Endothelial cell of umbilical vein (primary cell): ENCODE measurements at regions not wholly inside any gene's neighbourhood (a gene's known extent, or its start where the extent isn't known, plus 50 kb on each side); places are given as distances from the start of the nearest gene placed in this dataset.

Source experiments
- BruUV-seq: library from RNA; stranded (reverse); fragments of 400-500 nt; replicated peaks from 2 replicates; lab custom pipeline; 2021; lab: Mats Ljungman, UMichigan
- CTCF ChIA-PET: fragments of 300-600, 350-600 bp; sonication (Branson Sonifier 250); formaldehyde crosslinking; loops from one replicate; lab custom pipeline; 2021; ENCODE audit warnings: antibody characterized with exemption, inconsistent platforms; lab: Charles Lee
- POLR2A ChIA-PET: fragments of 300-600, 350-600 bp; sonication (Branson Sonifier 250); formaldehyde crosslinking; loops from one replicate; lab custom pipeline; 2021; ENCODE audit warnings: antibody characterized with exemption, inconsistent platforms; lab: Charles Lee
- DNase-seq: peaks from one replicate; pipeline ENCODE4 v3.0.0-alpha.2; 2011; ENCODE audit warnings: low read depth, low spot score
- FAIRE-seq: peaks from 2 replicates; lab custom pipeline; 2011; peaks lifted over from hg19 to GRCh38; lab: Jason Lieb, UNC
- H2AFZ ChIP-seq: 2 replicates; pipeline ENCODE4 v1.6.0; 2012; ENCODE audit warnings: low read depth, low read length, control low read depth, inconsistent platforms
- H3K27ac ChIP-seq: 2 replicates; pipeline ENCODE4 v1.5.1; 2011; ENCODE audit warnings: low read depth, mild to moderate bottlenecking, control low read depth, low read length, moderate library complexity; ENCODE audit not compliant: insufficient read depth
- H3K27me3 ChIP-seq, 2 experiments: 2 replicates each; pipeline versions ENCODE4 v1.6.0 to v1.6.1; 2011; ENCODE audit warnings: low read length in 2 of 2, mixed read lengths in 1 of 2; ENCODE audit not compliant: control insufficient read depth in 2 of 2, insufficient read depth in 2 of 2
- H3K36me3 ChIP-seq, 2 experiments: 2 replicates in 1 of 2; 3 replicates in 1 of 2; pipeline ENCODE4 v1.5.1; 2011; ENCODE audit warnings: low read length in 2 of 2, mild to moderate bottlenecking in 1 of 2, moderate library complexity in 1 of 2; ENCODE audit not compliant: control insufficient read depth in 2 of 2, insufficient read depth in 2 of 2; ENCODE audit errors: extremely low read depth in 1 of 2
- H3K4me1 ChIP-seq: 3 replicates; pipeline ENCODE4 v1.5.1; 2011; ENCODE audit warnings: mild to moderate bottlenecking, low read length; ENCODE audit not compliant: control insufficient read depth, insufficient read depth; ENCODE audit errors: extremely low read depth
- H3K4me2 ChIP-seq: 2 replicates; pipeline ENCODE4 v1.6.1; 2011; ENCODE audit warnings: low read length, control low read depth, mixed read lengths; ENCODE audit not compliant: insufficient read depth
- H3K4me3 ChIP-seq, 3 experiments: fragments of 200-600 bp in 1 of 3; sonication (generic), shearing (Covaris generic) in 1 of 3; replicated peaks in 1 of 3; 2 replicates each; pipeline ENCODE4 v1.5.1; 2011 to 2016; ENCODE audit warnings: control low read depth in 3 of 3, low read length in 3 of 3, mild to moderate bottlenecking in 2 of 3, inconsistent platforms in 1 of 3, low read depth in 1 of 3, moderate library complexity in 1 of 3; ENCODE audit not compliant: insufficient read depth in 1 of 3
- H3K79me2 ChIP-seq: 2 replicates; pipeline ENCODE4 v1.6.0; 2012; ENCODE audit warnings: low read length, inconsistent platforms; ENCODE audit not compliant: control insufficient read depth, insufficient read depth
- H3K9ac ChIP-seq: replicated peaks from 2 replicates; pipeline ENCODE3; 2011; ENCODE audit warnings: low read length, control low read depth; ENCODE audit not compliant: insufficient read depth; ENCODE audit errors: extremely low read depth
- H3K9me1 ChIP-seq: replicated peaks from 3 replicates; pipeline ENCODE4 v1.6.0; 2011; ENCODE audit warnings: mild to moderate bottlenecking, low read length; ENCODE audit not compliant: control insufficient read depth, insufficient read depth; ENCODE audit errors: extremely low read depth
- H3K9me3 ChIP-seq: replicated peaks from 2 replicates; pipeline ENCODE4 v1.5.1; 2012; ENCODE audit warnings: low read length, inconsistent platforms; ENCODE audit not compliant: control insufficient read depth, insufficient read depth
- H4K20me1 ChIP-seq: replicated peaks from 2 replicates; pipeline ENCODE3; 2011; ENCODE audit warnings: mild to moderate bottlenecking, low read length; ENCODE audit not compliant: control insufficient read depth, insufficient read depth; ENCODE audit errors: extremely low read depth
- EZH2 ChIP-seq: IDR thresholded peaks from 2 replicates; pipeline ENCODE4 v1.6.1; 2012; ENCODE audit warnings: borderline replicate concordance, low read depth, mild to moderate bottlenecking, moderate library complexity, low read length, inconsistent platforms; ENCODE audit not compliant: severe bottlenecking
- FOS ChIP-seq: IDR thresholded peaks from 2 replicates; pipeline ENCODE4 v1.6.1; 2011; ENCODE audit warnings: mild to moderate bottlenecking, low read length, moderate library complexity, borderline replicate concordance; ENCODE audit not compliant: insufficient read depth
- GATA2 ChIP-seq: IDR thresholded peaks from 2 replicates; pipeline ENCODE4 v1.7.0; 2011; ENCODE audit warnings: low read depth, mild to moderate bottlenecking, moderate library complexity, mixed read lengths, low read length; ENCODE audit not compliant: insufficient read length, insufficient read depth
- JUN ChIP-seq: IDR thresholded peaks from 2 replicates; pipeline ENCODE4 v1.6.1; 2011; ENCODE audit warnings: borderline replicate concordance, low read depth; ENCODE audit not compliant: insufficient read length, insufficient read depth
- MYC ChIP-seq: IDR thresholded peaks from one replicate; pipeline ENCODE4 v1.6.1; 2011; ENCODE audit warnings: mild to moderate bottlenecking, low read depth, low read length
- POLR2A ChIP-seq: IDR thresholded peaks from 2 replicates; pipeline ENCODE4 v1.6.1; 2012; ENCODE audit warnings: low read depth, mild to moderate bottlenecking, control low read depth, low read length
- POLR2AphosphoS5 ChIP-seq: IDR thresholded peaks from 2 replicates; pipeline ENCODE4 v1.6.1; 2012; ENCODE audit warnings: low read depth, mild to moderate bottlenecking, control low read depth, low read length, moderate library complexity; ENCODE audit not compliant: insufficient read depth
- dilution Hi-C: fragments of 300-500 bp; cut with MboI; formaldehyde crosslinking; loops from one replicate; pipeline ENCODE4 v1.15.0; 2019; ENCODE audit warnings: low sequenced_read_pairs; ENCODE audit not compliant: extremely low pct_ligation_motif_present
- intact Hi-C: fragments of 100-400 bp; cut with micrococcal nuclease; formaldehyde crosslinking; loops from one replicate; pipeline ENCODE4 v1.10.0; 2022
- TF ChIP-seq, protein P1 (sequence below), 2 donors: IDR thresholded peaks; 1 replicate in 1 of 2; 2 replicates in 1 of 2; pipeline ENCODE4 v1.5.1; 2011; ENCODE audit warnings: low read length in 2 of 2, mild to moderate bottlenecking in 2 of 2, moderate library complexity in 2 of 2, control low read depth in 1 of 2, inconsistent platforms in 1 of 2, low read depth in 1 of 2; ENCODE audit not compliant: insufficient read depth in 1 of 2; ENCODE audit errors: extremely low read depth in 1 of 2
- TF ChIP-seq, protein P2 (sequence below): IDR thresholded peaks from 2 replicates; pipeline ENCODE4 v1.6.1; 2011; ENCODE audit not compliant: insufficient read depth, insufficient read length

DNA sequence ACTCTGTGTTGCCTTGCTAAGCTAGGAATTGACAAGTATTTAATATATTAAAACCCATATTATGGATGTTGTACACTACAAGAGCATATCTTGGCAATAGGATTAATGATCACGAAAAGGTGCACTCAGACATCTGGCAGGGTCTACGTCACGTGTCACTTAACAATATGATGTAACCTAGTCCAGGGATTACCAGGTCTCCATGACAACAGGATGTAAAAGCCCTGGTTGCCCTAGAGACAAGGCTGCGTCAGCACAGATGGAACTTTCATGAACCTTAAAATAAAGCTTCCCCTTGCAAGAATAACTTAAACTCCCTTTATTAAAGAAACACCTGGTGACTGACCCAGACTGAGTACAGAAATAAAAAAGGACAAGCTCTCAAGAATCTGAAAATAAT is 717.8 kb downstream of the CDH18 start:
- TF ChIP-seq FOS (no peak), MYC (no peak), POLR2A (no peak), JUN (no peak), POLR2AphosphoS5 (no peak), GATA2 (no peak), EZH2 (no peak)
- TF ChIP-seq, protein P1, sequence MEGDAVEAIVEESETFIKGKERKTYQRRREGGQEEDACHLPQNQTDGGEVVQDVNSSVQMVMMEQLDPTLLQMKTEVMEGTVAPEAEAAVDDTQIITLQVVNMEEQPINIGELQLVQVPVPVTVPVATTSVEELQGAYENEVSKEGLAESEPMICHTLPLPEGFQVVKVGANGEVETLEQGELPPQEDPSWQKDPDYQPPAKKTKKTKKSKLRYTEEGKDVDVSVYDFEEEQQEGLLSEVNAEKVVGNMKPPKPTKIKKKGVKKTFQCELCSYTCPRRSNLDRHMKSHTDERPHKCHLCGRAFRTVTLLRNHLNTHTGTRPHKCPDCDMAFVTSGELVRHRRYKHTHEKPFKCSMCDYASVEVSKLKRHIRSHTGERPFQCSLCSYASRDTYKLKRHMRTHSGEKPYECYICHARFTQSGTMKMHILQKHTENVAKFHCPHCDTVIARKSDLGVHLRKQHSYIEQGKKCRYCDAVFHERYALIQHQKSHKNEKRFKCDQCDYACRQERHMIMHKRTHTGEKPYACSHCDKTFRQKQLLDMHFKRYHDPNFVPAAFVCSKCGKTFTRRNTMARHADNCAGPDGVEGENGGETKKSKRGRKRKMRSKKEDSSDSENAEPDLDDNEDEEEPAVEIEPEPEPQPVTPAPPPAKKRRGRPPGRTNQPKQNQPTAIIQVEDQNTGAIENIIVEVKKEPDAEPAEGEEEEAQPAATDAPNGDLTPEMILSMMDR (IDR thresholded peaks at IDR 0.05; ENCODE audit: extremely low read depth in 1 of 2, insufficient read depth in 1 of 2, low read depth in 1 of 2, low read length in 2 of 2), result no peak
- TF ChIP-seq, protein P2, sequence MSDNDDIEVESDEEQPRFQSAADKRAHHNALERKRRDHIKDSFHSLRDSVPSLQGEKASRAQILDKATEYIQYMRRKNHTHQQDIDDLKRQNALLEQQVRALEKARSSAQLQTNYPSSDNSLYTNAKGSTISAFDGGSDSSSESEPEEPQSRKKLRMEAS, result no peak
- dilution Hi-C loops (no loop called here), intact Hi-C loops (no loop called here)
- Histone ChIP-seq H3K27me3 (no peaks in the 10 kb centered on the region), H3K9me1 (no peaks in the 10 kb centered on the region), H3K36me3 (no peaks in the 10 kb centered on the region), H3K4me2 (no peak overlapping the region), H3K9ac (no peak overlapping the region), H4K20me1 (no peaks in the 10 kb centered on the region), H3K9me3 (peaks cover 6% of the 10 kb centered on the region), H3K27ac (no peak overlapping the region), H3K4me1 (no peaks in the 10 kb centered on the region), H3K79me2 (no peaks in the 10 kb centered on the region), H3K4me3 (no peak overlapping the region), H2AFZ (no peak overlapping the region)
- ChIA-PET POLR2A (no interaction called here), CTCF (no interaction called here)
- FAIRE-seq (no peak), DNase-seq (no peak)
- BruUV-seq, result no TSS peak
